Epithelial cell of esophagus (primary cell): ENCODE measurements at regions not wholly inside any gene's neighbourhood (a gene's known extent, or its start where the extent isn't known, plus 50 kb on each side); places are given as distances from the start of the nearest gene placed in this dataset.

Experiments
- DNase-seq: peaks from one replicate; pipeline ENCODE4 v3.0.0; 2010; ENCODE audit warnings: low read depth
- H3K4me3 ChIP-seq: 2 replicates; pipeline ENCODE4 v1.5.1; 2011; ENCODE audit warnings: mild to moderate bottlenecking, low read length, control low read depth
- TF ChIP-seq, protein P1 (sequence below): IDR thresholded peaks from 2 replicates; pipeline ENCODE4 v1.5.1; 2011; ENCODE audit warnings: low read depth, mild to moderate bottlenecking, low read length, control low read depth, inconsistent platforms; ENCODE audit not compliant: insufficient read depth; ENCODE audit errors: missing control alignments

- no peak for DNase-seq
- TF ChIP-seq, protein P1, sequence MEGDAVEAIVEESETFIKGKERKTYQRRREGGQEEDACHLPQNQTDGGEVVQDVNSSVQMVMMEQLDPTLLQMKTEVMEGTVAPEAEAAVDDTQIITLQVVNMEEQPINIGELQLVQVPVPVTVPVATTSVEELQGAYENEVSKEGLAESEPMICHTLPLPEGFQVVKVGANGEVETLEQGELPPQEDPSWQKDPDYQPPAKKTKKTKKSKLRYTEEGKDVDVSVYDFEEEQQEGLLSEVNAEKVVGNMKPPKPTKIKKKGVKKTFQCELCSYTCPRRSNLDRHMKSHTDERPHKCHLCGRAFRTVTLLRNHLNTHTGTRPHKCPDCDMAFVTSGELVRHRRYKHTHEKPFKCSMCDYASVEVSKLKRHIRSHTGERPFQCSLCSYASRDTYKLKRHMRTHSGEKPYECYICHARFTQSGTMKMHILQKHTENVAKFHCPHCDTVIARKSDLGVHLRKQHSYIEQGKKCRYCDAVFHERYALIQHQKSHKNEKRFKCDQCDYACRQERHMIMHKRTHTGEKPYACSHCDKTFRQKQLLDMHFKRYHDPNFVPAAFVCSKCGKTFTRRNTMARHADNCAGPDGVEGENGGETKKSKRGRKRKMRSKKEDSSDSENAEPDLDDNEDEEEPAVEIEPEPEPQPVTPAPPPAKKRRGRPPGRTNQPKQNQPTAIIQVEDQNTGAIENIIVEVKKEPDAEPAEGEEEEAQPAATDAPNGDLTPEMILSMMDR = no peak
- H3K4me3 ChIP-seq = no peak overlapping the region
Measured at GRCh38 chr2:160731856-160732255, 238.2 kb upstream of the RBMS1 start.

- no peak overlapping the region for H3K4me3 ChIP-seq
- TF ChIP-seq, protein P1 = no peak
- DNase-seq = no peak
Measured at GRCh38 chr2:160735696-160736095, 242.1 kb upstream of the RBMS1 start.

- peak; percentile 53 for DNase-seq
- no peak overlapping the region for H3K4me3 ChIP-seq
- TF ChIP-seq, protein P1 = no peak
Measured at GRCh38 chr2:160736148-160737028, 242.8 kb upstream of the RBMS1 start.

DNA sequence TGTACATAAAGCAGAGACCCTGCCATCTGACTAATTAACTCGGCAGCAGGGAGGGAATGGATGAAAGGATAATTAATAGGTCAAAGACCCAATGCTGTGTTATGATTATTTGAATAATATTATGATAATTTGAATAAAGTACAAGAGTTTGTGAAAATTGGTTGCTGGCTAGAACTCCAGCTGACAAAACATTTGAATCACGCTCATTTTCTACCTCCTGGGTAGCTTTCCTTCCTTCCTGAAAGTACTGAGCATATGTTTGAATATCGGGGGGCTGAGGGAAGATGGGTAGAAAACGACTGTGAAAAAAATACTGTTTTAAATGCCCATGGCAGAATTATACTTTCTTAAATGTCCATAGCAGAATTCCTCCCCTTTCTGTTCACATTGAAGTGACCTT, 243.6 kb upstream of the RBMS1 start:
- no peak for DNase-seq
- TF ChIP-seq, protein P1 = no peak
- no peak overlapping the region for H3K4me3 ChIP-seq

- no peak for DNase-seq
Measured at GRCh38 chr2:160741271-160741670, 247.7 kb upstream of the RBMS1 start.

DNA sequence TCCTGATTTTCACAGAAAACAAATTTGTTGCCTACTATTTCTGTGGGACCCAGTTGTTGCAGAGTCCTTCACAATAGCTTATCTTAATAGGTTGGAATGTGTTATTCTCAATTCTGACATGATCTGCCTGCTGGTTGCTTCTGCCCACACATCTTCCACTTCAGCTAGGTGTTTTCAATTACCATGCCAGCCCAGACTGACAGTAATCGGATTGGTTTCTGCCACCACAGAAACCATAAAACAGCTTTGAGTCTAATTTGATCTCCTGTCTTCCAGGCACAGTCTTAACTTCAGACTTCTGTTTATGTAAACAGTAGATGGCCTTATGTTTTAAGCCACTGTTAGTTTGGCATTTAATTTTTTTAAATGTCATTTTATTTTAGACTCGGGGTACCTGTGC, 248.2 kb upstream of the RBMS1 start:
- no peak for DNase-seq
- H3K4me3 ChIP-seq = no peak overlapping the region
- TF ChIP-seq, protein P1 = no peak

More at GRCh38 chr2:160741271-160741670, 247.7 kb upstream of the RBMS1 start:
- H3K4me3 ChIP-seq = no peak overlapping the region
- TF ChIP-seq, protein P1 = no peak

GRCh38 chr2:160742667-160743066, 249.1 kb upstream of the RBMS1 start:
- peak; percentile 37 for DNase-seq
- TF ChIP-seq, protein P1 = no peak
- H3K4me3 ChIP-seq = no peak overlapping the region
